Stimulated activated memory B cell treated with anti-CD40 and anti-IgM and Interleukin-4, amounts not matched to agents 10 μg/mL and 1 μg/mL and 100 μg/mL, for 72 hours (primary cell): ENCODE measurements at regions not wholly inside any gene's neighbourhood (a gene's known extent, or its start where the extent isn't known, plus 50 kb on each side); places are given as distances from the start of the nearest gene placed in this dataset.
A peak's percentile ranks its signal among the peaks of the same experiment; 100 is the strongest.

Source experiments
- ATAC-seq: fragments of 150-1000 bp; cut with Tn5 transposase; 2 replicates; pipeline ENCODE4 v1.10.0; 2021
- H3K27ac Mint-ChIP-seq: one replicate; pipeline ENCODE4 v1.8.0; 2022; ENCODE audit warnings: mild to moderate bottlenecking, mixed read lengths
- H3K27me3 Mint-ChIP-seq: one replicate; pipeline ENCODE4 v1.8.0; 2022; ENCODE audit warnings: mixed read lengths
- H3K36me3 Mint-ChIP-seq: one replicate; pipeline ENCODE4 v1.8.0; 2022; ENCODE audit warnings: mixed read lengths
- H3K4me1 Mint-ChIP-seq: one replicate; pipeline ENCODE4 v1.8.0; 2022; ENCODE audit warnings: mixed read lengths
- H3K4me3 Mint-ChIP-seq: one replicate; pipeline ENCODE4 v1.8.0; 2022; ENCODE audit warnings: mild to moderate bottlenecking, moderate library complexity, mixed read lengths
- H3K9me3 Mint-ChIP-seq: one replicate; pipeline ENCODE4 v1.8.0; 2022; ENCODE audit warnings: mixed read lengths

GRCh38 chr17:14873996-14874395, 391.1 kb downstream of the PMP22 start:
- H3K27me3 Mint-ChIP-seq, result peaks cover 7% of the 10 kb centered on the region
- no peak overlapping the region for H3K4me3 Mint-ChIP-seq
- H3K4me1 Mint-ChIP-seq, result no peaks in the 10 kb centered on the region
- no peaks in the 10 kb centered on the region for H3K36me3 Mint-ChIP-seq
- H3K27ac Mint-ChIP-seq, result no peak overlapping the region
- H3K9me3 Mint-ChIP-seq, result no peaks in the 10 kb centered on the region
- ATAC-seq, result no peak

DNA sequence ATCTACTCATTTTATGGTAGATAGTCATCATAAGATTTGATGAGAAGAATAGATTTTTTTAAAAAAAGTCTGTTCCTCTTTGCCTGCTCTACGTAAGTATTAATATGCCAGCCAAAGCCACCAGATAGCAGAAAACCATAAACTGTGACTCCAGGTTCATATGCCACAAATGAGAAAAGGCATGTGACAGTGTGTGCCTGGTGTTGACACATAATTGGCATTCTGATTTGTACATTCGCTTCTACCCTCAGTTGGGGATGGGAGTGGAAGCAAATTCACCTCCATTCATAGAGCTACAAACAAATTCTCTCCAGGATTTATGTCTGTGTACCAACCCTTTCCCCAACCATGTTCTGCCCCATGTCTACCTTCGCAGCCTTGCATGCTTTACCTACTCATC, 391.6 kb downstream of the PMP22 start:
- peaks cover 8% of the 10 kb centered on the region for H3K27me3 Mint-ChIP-seq
- no peak overlapping the region for H3K4me3 Mint-ChIP-seq
- H3K9me3 Mint-ChIP-seq, result no peaks in the 10 kb centered on the region
- no peaks in the 10 kb centered on the region for H3K4me1 Mint-ChIP-seq
- H3K36me3 Mint-ChIP-seq, result no peaks in the 10 kb centered on the region
- no peak overlapping the region for H3K27ac Mint-ChIP-seq
- ATAC-seq, result no peak

GRCh38 chr17:14871921-14872320, 393.2 kb downstream of the PMP22 start:
- Mint-ChIP-seq H3K9me3 (no peaks in the 10 kb centered on the region), H3K4me3 (no peak overlapping the region), H3K27me3 (peaks cover 8% of the 10 kb centered on the region), H3K27ac (no peak overlapping the region), H3K36me3 (no peaks in the 10 kb centered on the region), H3K4me1 (no peaks in the 10 kb centered on the region)
- ATAC-seq, result no peak

- Mint-ChIP-seq H3K27me3 (peaks cover 8% of the 10 kb centered on the region), H3K4me1 (no peaks in the 10 kb centered on the region), H3K27ac (no peak overlapping the region), H3K9me3 (peaks cover 10% of the 10 kb centered on the region), H3K36me3 (no peaks in the 10 kb centered on the region), H3K4me3 (no peak overlapping the region)
- ATAC-seq, result no peak
Observed at GRCh38 chr17:14866266-14866665, 398.9 kb downstream of the PMP22 start.

- H3K27me3 Mint-ChIP-seq, result peaks cover 2% of the 10 kb centered on the region
- no peaks in the 10 kb centered on the region for H3K36me3 Mint-ChIP-seq
- no peak overlapping the region for H3K27ac Mint-ChIP-seq
- H3K4me1 Mint-ChIP-seq, result no peaks in the 10 kb centered on the region
- H3K4me3 Mint-ChIP-seq, result no peak overlapping the region
- peaks cover 13% of the 10 kb centered on the region for H3K9me3 Mint-ChIP-seq
- ATAC-seq, result no peak
Observed at GRCh38 chr17:14864127-14864526, 401.0 kb downstream of the PMP22 start.

- no peak for ATAC-seq
- Mint-ChIP-seq H3K9me3 (peaks cover 13% of the 10 kb centered on the region), H3K4me3 (no peak overlapping the region), H3K27me3 (no peaks in the 10 kb centered on the region), H3K36me3 (no peaks in the 10 kb centered on the region), H3K27ac (no peak overlapping the region), H3K4me1 (no peaks in the 10 kb centered on the region)
Observed at GRCh38 chr17:14859542-14859941, 405.6 kb downstream of the PMP22 start.

DNA sequence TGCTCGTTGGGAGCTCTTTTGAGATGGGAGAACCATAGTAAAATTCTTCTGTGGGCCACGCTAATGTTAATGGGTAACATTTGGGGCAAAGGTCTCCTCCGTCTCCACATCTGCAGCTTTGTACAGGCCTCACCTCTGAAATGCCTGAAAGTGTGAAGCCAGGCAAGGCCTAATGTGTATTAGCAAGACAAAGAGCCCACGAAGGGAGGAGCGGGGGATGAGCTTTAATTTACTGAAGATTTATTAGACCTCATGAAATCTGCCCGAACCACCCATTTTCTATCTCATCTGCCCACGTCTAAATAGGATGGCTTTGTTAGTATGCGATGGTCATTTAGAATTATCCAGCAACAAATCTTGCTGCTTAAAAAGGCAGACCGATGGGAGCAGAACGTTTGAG, 408.9 kb downstream of the PMP22 start:
- Mint-ChIP-seq H3K36me3 (no peaks in the 10 kb centered on the region), H3K27ac (no peak overlapping the region), H3K9me3 (peaks cover 5% of the 10 kb centered on the region), H3K4me3 (no peak overlapping the region), H3K4me1 (no peaks in the 10 kb centered on the region), H3K27me3 (no peaks in the 10 kb centered on the region)
- ATAC-seq, result no peak

DNA sequence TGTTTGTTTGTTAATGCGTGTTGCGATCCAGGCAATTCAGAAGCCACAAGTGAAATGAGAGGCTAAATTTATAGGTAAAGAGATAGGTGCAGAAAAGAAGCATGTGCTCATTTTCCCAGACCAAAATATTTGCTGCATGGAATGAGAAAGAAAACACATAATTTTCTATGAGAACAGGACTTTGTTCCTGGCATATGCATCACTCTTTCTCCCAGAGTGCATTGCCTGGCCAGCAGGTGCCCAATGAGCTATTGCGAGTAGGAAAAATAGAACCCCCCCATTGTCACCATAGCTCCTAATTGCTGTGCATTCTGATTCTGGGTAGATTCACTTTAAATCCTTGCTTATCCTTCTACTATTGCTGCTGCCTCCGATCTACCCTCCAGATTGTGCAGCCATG, 410.4 kb downstream of the PMP22 start:
- no peaks in the 10 kb centered on the region for H3K4me1 Mint-ChIP-seq
- no peak overlapping the region for H3K27ac Mint-ChIP-seq
- no peak for ATAC-seq
- H3K27me3 Mint-ChIP-seq, result no peaks in the 10 kb centered on the region
- H3K9me3 Mint-ChIP-seq, result peaks cover 3% of the 10 kb centered on the region
- no peak overlapping the region for H3K4me3 Mint-ChIP-seq
- H3K36me3 Mint-ChIP-seq, result no peaks in the 10 kb centered on the region

DNA sequence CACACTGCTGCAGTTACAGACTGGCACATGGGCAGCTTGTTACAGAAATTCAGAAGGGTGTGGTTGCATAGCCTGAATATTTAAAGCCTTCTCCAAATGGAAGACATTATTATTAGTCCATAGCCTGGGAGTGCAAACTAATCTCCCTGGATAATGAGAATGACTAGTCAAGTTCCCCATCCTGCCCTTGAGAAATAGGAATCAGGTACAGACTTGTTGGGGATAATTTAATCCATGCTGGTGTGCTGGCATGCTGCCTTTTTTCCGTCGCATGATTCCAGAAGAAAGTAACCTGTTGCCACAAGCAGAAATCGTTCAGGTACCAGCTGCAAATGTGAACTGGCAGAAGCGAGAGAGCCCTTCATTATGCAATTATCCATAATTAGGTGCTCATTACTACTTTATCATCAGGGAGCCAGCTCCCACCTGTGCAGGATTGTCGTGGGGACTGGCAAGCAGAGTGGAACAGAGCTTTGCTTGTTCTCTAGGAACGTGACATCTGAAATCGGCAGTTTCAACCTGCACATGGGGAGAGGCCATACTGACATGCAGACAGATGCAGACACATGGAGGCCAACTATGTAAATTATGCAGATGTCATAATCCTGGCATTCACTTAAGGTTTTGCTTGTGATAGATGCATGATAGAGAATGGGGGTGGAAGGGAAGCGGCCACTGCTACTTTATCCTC, 419.4 kb downstream of the PMP22 start:
- Mint-ChIP-seq H3K27me3 (peaks cover 9% of the 10 kb centered on the region), H3K4me1 (no peaks in the 10 kb centered on the region), H3K9me3 (peaks cover 3% of the 10 kb centered on the region), H3K4me3 (no peak overlapping the region), H3K27ac (no peak overlapping the region), H3K36me3 (no peaks in the 10 kb centered on the region)
- no peak for ATAC-seq

DNA sequence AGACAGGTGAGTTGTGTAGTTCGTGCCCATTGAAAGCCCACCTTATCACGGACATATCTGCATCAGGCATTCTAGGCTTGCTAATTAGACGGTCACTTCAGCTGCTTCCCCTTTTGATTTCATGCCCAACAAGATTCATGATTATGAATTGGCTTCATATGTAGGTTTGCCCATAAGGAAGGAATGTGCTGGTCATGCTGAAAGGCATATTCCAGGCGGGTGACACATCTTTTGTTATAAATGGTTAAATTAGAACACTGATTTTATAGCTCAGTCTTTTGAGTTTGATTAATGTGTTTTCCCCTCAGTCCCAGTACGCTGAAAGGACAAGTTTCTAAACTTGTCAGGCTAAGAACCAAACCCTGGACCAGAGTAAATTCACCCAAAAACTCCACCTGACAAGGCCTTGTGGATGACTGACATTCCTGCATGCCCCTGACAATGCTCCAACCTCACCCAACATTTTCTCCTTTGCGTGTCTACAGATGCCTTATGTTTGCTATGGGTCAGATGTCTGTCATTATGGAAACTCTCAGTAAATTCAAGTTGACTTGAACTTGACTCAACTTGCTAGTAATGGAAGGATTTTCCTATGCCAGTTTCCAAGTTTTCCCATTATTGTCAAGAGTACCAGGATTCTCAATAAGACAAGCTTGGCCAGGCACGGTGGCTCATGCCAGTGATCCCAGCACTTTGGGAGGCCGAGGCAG, 421.9 kb downstream of the PMP22 start:
- Mint-ChIP-seq H3K27ac (no peak overlapping the region), H3K4me1 (no peaks in the 10 kb centered on the region), H3K27me3 (peaks cover 9% of the 10 kb centered on the region), H3K9me3 (peaks cover 3% of the 10 kb centered on the region), H3K36me3 (no peaks in the 10 kb centered on the region), H3K4me3 (no peak overlapping the region)
- ATAC-seq, result no peak

DNA sequence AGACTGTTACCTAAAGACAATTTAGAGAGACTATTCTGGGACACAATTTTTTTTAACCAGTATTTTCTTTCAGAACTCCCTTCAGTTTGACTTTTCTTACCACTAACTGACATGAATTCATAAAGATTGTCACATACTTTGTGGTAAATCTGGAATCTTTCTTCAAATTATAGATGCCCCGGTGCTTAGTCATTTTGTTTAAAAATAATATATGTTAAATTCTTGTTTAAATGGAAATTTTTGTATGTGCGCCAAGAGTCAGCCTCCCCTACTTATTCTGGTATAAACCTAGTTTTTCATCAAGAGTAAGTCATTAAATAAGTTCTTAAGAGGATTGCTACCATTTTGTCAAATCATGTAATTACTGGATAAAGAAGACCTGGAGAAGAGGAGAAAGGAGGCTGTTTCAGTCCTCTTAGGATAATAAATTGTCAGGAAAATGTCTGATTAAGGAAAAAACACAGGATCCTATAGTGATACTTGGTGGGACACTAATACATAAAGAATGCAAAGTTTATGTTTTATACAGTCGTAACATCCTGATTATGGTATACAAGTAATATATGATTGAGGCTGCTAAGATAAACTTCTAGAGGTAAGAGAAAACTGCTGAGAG, 424.4 kb downstream of the PMP22 start:
- peaks cover 5% of the 10 kb centered on the region for H3K9me3 Mint-ChIP-seq
- no peaks in the 10 kb centered on the region for H3K4me1 Mint-ChIP-seq
- ATAC-seq, result no peak
- no peak overlapping the region for H3K27ac Mint-ChIP-seq
- H3K27me3 Mint-ChIP-seq, result peaks cover 9% of the 10 kb centered on the region
- H3K4me3 Mint-ChIP-seq, result no peak overlapping the region
- H3K36me3 Mint-ChIP-seq, result no peaks in the 10 kb centered on the region

DNA sequence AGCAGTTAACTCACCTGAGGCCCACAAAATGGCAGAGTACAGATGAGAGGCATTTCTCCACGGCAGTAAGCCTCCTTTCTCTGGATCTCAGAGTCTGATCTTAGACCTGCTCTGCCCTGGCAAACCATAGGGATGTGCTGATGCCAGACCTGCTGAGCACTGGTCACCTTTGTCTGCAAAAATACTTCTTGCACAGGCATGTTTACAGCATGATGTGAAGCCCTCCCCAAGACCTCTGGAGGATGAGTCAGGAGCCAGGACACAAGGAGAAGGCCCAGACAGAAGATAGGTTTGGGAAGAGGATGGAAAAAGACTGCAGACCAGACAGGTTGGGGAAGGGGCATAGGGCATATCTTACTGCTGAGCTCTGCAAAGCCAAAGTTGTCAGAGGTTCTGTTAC, 426.6 kb downstream of the PMP22 start:
- no peak overlapping the region for H3K4me3 Mint-ChIP-seq
- H3K27me3 Mint-ChIP-seq, result no peaks in the 10 kb centered on the region
- ATAC-seq, result peak; percentile 31
- H3K4me1 Mint-ChIP-seq, result no peaks in the 10 kb centered on the region
- H3K36me3 Mint-ChIP-seq, result no peaks in the 10 kb centered on the region
- H3K9me3 Mint-ChIP-seq, result peaks cover 7% of the 10 kb centered on the region
- no peak overlapping the region for H3K27ac Mint-ChIP-seq

- Mint-ChIP-seq H3K9me3 (peaks cover 7% of the 10 kb centered on the region), H3K36me3 (no peaks in the 10 kb centered on the region), H3K4me1 (no peaks in the 10 kb centered on the region), H3K4me3 (no peak overlapping the region), H3K27ac (no peak overlapping the region), H3K27me3 (peaks cover 10% of the 10 kb centered on the region)
- ATAC-seq, result no peak
Observed at GRCh38 chr17:14833201-14833785, 431.8 kb downstream of the PMP22 start.

DNA sequence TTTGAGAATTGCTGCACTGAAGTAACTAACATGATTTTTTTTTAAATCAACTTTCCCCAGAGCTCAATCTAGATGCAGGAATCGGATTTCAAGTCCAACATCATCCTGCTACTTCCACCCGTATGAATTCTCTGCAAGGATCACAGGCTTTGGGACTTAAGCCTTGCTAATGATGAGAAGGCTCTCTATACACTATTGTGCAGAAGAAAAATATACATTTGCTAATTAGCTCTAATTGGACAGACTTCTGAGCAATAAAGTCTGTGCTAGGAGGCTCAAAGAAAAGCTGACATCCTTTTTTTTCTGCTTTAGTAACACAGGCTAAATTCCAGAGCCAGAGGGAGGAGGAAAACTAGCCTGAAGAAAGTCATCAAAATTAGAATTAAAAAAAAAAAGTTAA, 433.6 kb downstream of the PMP22 start:
- H3K27ac Mint-ChIP-seq, result no peak overlapping the region
- no peak overlapping the region for H3K4me3 Mint-ChIP-seq
- no peak for ATAC-seq

GRCh38 chr17:14827396-14827919, 437.7 kb downstream of the PMP22 start:
- Mint-ChIP-seq H3K36me3 (no peaks in the 10 kb centered on the region), H3K27me3 (no peaks in the 10 kb centered on the region), H3K4me1 (no peaks in the 10 kb centered on the region), H3K27ac (no peak overlapping the region), H3K4me3 (no peak overlapping the region), H3K9me3 (peaks cover 8% of the 10 kb centered on the region)
- no peak for ATAC-seq

More for the DNA sequence above, 433.6 kb downstream of the PMP22 start:
- Mint-ChIP-seq H3K27me3 (peaks cover 10% of the 10 kb centered on the region), H3K36me3 (no peaks in the 10 kb centered on the region), H3K4me1 (no peaks in the 10 kb centered on the region), H3K9me3 (peaks cover 7% of the 10 kb centered on the region)
